ENCODE measurements at regions not wholly inside any gene's neighbourhood (a gene's known extent, or its start where the extent isn't known, plus 50 kb on each side); places are given as distances from the start of the nearest gene placed in this dataset.
"Not testable (repeated sequence)": the region's sequence is repeated elsewhere in the genome, so short reads cannot be mapped to it uniquely, and the experiment has no call there.

- no peak for DNase-seq (ENCODE audit: low read depth, low spot score)
These were observed 148.5 kb upstream of the PDE7B start for GRCh38 chr6:135703007-135703406.

- DNase-seq (ENCODE audit: low read depth, low spot score), result no peak
These were observed 147.9 kb upstream of the PDE7B start for GRCh38 chr6:135703621-135704020.

GRCh38 chr6:135707426-135707825 lies 144.1 kb upstream of the PDE7B start:
- no peak for DNase-seq (ENCODE audit: low read depth, low spot score)

GRCh38 chr6:135710042-135710441 lies 141.5 kb upstream of the PDE7B start:
- no peak for DNase-seq (ENCODE audit: low read depth, low spot score)

GRCh38 chr6:135722190-135722589 lies 129.3 kb upstream of the PDE7B start:
- DNase-seq (ENCODE audit: low read depth, low spot score), result no peak

- no peak for DNase-seq (ENCODE audit: low read depth, low spot score)
These were observed 128.8 kb upstream of the PDE7B start for GRCh38 chr6:135722679-135723078.

GRCh38 chr6:135728589-135728988 lies 122.9 kb upstream of the PDE7B start:
- DNase-seq (ENCODE audit: low read depth, low spot score), result no peak

GRCh38 chr6:135731116-135731515 lies 120.4 kb upstream of the PDE7B start:
- no peak for DNase-seq (ENCODE audit: low read depth, low spot score)

- not testable (repeated sequence) for DNase-seq (ENCODE audit: low read depth, low spot score)
These were observed 115.2 kb upstream of the PDE7B start for GRCh38 chr6:135736351-135736750.

- no peak for DNase-seq (ENCODE audit: low read depth, low spot score)
These were observed 112.9 kb upstream of the PDE7B start for GRCh38 chr6:135738636-135739035.

- DNase-seq (ENCODE audit: low read depth, low spot score), result no peak
These were observed 112.2 kb upstream of the PDE7B start for GRCh38 chr6:135739288-135739687.

GRCh38 chr6:135740580-135740979 lies 110.9 kb upstream of the PDE7B start:
- DNase-seq (ENCODE audit: low read depth, low spot score), result no peak

- no peak for DNase-seq (ENCODE audit: low read depth, low spot score)
These were observed 108.0 kb upstream of the PDE7B start for GRCh38 chr6:135743476-135743875.

- no peak for DNase-seq (ENCODE audit: low read depth, low spot score)
These were observed 103.3 kb upstream of the PDE7B start for GRCh38 chr6:135748189-135748588.

- no peak for DNase-seq (ENCODE audit: low read depth, low spot score)
These were observed 101.4 kb upstream of the PDE7B start for GRCh38 chr6:135750081-135750480.

GRCh38 chr6:135753196-135753595 lies 98.3 kb upstream of the PDE7B start:
- DNase-seq (ENCODE audit: low read depth, low spot score), result no peak

- DNase-seq (ENCODE audit: low read depth, low spot score), result no peak
These were observed 91.7 kb upstream of the PDE7B start for GRCh38 chr6:135759831-135760230.

- DNase-seq (ENCODE audit: low read depth, low spot score), result no peak
These were observed 77.5 kb upstream of the PDE7B start for GRCh38 chr6:135774006-135774405.

GRCh38 chr6:135779213-135779612 lies 72.3 kb upstream of the PDE7B start:
- DNase-seq (ENCODE audit: low read depth, low spot score), result no peak

- DNase-seq (ENCODE audit: low read depth, low spot score), result no peak
These were observed 71.2 kb upstream of the PDE7B start for GRCh38 chr6:135780326-135780725.

- no peak for DNase-seq (ENCODE audit: low read depth, low spot score)
These were observed 69.0 kb upstream of the PDE7B start for GRCh38 chr6:135782546-135782945.

- no peak for DNase-seq (ENCODE audit: low read depth, low spot score)
These were observed 67.0 kb upstream of the PDE7B start for GRCh38 chr6:135784507-135784906.

GRCh38 chr6:135789375-135790050 lies 62.0 kb upstream of the PDE7B start:
- DNase-seq (ENCODE audit: low read depth, low spot score), result no peak

- no peak for DNase-seq (ENCODE audit: low read depth, low spot score)
These were observed 60.1 kb upstream of the PDE7B start for GRCh38 chr6:135791441-135791840.

Measured in ELF-1 (cell line).